ENCODE measurements at regions not wholly inside any gene's neighbourhood (a gene's known extent, or its start where the extent isn't known, plus 50 kb on each side); places are given as distances from the start of the nearest gene placed in this dataset.

GRCh38 chrX:121110536-121110935, 63.1 kb downstream of the GLUD2 start:
- no peaks in the 10 kb centered on the region for H3K36me3 Mint-ChIP-seq

DNA sequence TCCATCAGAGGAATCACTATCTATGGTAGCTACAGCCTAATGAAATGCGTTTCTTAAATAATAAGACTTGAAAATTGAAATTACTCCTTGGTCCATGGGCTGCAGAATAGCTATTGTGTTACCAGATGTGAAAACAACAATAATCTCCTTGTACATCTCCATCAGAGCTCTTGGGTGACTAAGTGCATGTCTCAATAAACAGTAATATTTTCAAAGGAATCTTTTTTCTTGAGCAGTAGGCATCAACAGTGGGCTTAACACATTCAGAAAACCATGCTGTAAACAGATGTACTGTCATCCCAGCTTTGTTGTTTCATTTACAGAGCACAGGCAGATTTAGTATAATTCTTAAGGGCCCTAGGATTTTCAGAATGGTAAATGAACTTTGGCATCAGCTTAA, 67.3 kb downstream of the GLUD2 start:
- Histone ChIP-seq H3K27ac (ENCODE audit: low read depth in 1 of 2, low read length in 2 of 2) (no peak overlapping the region), H4K20me1 (ENCODE audit: insufficient read depth, low read length) (no peaks in the 10 kb centered on the region), H3K4me3 (replicated peaks in 1 of 3; ENCODE audit: low read depth in 2 of 3, low read length in 3 of 3) (no peak overlapping the region), H2AFZ (ENCODE audit: insufficient read depth, low read depth, low read length, poor library complexity, severe bottlenecking) (no peak overlapping the region), H3K9ac (ENCODE audit: insufficient read depth, low read length, poor library complexity, severe bottlenecking) (no peak overlapping the region), H3K36me3 (replicated peaks in 1 of 2; ENCODE audit: control insufficient read depth in 1 of 2, insufficient read depth in 2 of 2, low read length in 2 of 2) (no peaks in the 10 kb centered on the region), H3K27me3 (ENCODE audit: control insufficient read depth in 2 of 2, insufficient read depth in 2 of 2, low read length in 2 of 2) (no peaks in the 10 kb centered on the region), H3K4me1 (ENCODE audit: control insufficient read depth in 1 of 2, insufficient read depth in 2 of 2, low read length in 2 of 2) (no peaks in the 10 kb centered on the region), H3K9me3 (replicated peaks in 1 of 2; ENCODE audit: control insufficient read depth in 1 of 2, insufficient read depth in 1 of 2, low read length in 2 of 2) (no peaks in the 10 kb centered on the region), H3K4me2 (replicated peaks; ENCODE audit: extremely low read depth, low read length, poor library complexity, severe bottlenecking) (no peak overlapping the region), H3K79me2 (ENCODE audit: insufficient read depth, low read length) (no peaks in the 10 kb centered on the region)
- WGBS (ENCODE audit: insufficient coverage): no CpG with 5 or more reads among the region's 1 CpG
- H3K4me1 Mint-ChIP-seq: no peaks in the 10 kb centered on the region
- DNase-seq: no peak
- H3K36me3 Mint-ChIP-seq: no peaks in the 10 kb centered on the region
- TF ChIP-seq, protein P1, sequence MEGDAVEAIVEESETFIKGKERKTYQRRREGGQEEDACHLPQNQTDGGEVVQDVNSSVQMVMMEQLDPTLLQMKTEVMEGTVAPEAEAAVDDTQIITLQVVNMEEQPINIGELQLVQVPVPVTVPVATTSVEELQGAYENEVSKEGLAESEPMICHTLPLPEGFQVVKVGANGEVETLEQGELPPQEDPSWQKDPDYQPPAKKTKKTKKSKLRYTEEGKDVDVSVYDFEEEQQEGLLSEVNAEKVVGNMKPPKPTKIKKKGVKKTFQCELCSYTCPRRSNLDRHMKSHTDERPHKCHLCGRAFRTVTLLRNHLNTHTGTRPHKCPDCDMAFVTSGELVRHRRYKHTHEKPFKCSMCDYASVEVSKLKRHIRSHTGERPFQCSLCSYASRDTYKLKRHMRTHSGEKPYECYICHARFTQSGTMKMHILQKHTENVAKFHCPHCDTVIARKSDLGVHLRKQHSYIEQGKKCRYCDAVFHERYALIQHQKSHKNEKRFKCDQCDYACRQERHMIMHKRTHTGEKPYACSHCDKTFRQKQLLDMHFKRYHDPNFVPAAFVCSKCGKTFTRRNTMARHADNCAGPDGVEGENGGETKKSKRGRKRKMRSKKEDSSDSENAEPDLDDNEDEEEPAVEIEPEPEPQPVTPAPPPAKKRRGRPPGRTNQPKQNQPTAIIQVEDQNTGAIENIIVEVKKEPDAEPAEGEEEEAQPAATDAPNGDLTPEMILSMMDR (IDR thresholded peaks at IDR 0.05): no peak
- H3K27me3 Mint-ChIP-seq (ENCODE audit: low read depth in 3 of 3): peaks cover 0 to 2% (median 0%) of the 10 kb centered on the region in 3 donors
- no peak overlapping the region for H3K27ac Mint-ChIP-seq
- intact Hi-C loops (cut with micrococcal nuclease): no loop called here
- H3K9me3 Mint-ChIP-seq: peaks cover 0 to 7% (median 3%) of the 10 kb centered on the region in 7 donors
- H3K4me3 Mint-ChIP-seq: no peak overlapping the region

More at GRCh38 chrX:121110536-121110935, 63.1 kb downstream of the GLUD2 start:
- no CpG with 5 or more reads among the region's 3 CpGs for WGBS (ENCODE audit: insufficient coverage)
- intact Hi-C loops (cut with micrococcal nuclease): no loop called here
- no peak for DNase-seq
- H3K4me2 ChIP-seq (replicated peaks; ENCODE audit: extremely low read depth, low read length, poor library complexity, severe bottlenecking): no peak overlapping the region
- H3K9ac ChIP-seq (ENCODE audit: insufficient read depth, low read length, poor library complexity, severe bottlenecking): no peak overlapping the region
- no peaks in the 10 kb centered on the region for H3K4me1 Mint-ChIP-seq
- no peaks in the 10 kb centered on the region for H3K9me3 ChIP-seq (replicated peaks in 1 of 2; ENCODE audit: control insufficient read depth in 1 of 2, insufficient read depth in 1 of 2, low read length in 2 of 2)
- peaks cover 0 to 4% (median 0%) of the 10 kb centered on the region in 3 donors for H3K27me3 Mint-ChIP-seq (ENCODE audit: low read depth in 3 of 3)
- TF ChIP-seq, protein P1 (IDR thresholded peaks at IDR 0.05): no peak
- H4K20me1 ChIP-seq (ENCODE audit: insufficient read depth, low read length): no peaks in the 10 kb centered on the region
- H3K4me1 ChIP-seq (ENCODE audit: control insufficient read depth in 1 of 2, insufficient read depth in 2 of 2, low read length in 2 of 2): no peaks in the 10 kb centered on the region
- H3K36me3 ChIP-seq (replicated peaks in 1 of 2; ENCODE audit: control insufficient read depth in 1 of 2, insufficient read depth in 2 of 2, low read length in 2 of 2): no peaks in the 10 kb centered on the region
- no peak overlapping the region for H3K27ac Mint-ChIP-seq
- peaks cover 0 to 7% (median 3%) of the 10 kb centered on the region in 7 donors for H3K9me3 Mint-ChIP-seq
- H3K27ac ChIP-seq (ENCODE audit: low read depth in 1 of 2, low read length in 2 of 2): no peak overlapping the region
- no peak overlapping the region for H2AFZ ChIP-seq (ENCODE audit: insufficient read depth, low read depth, low read length, poor library complexity, severe bottlenecking)
- no peaks in the 10 kb centered on the region for H3K79me2 ChIP-seq (ENCODE audit: insufficient read depth, low read length)
- H3K4me3 Mint-ChIP-seq: no peak overlapping the region
- no peaks in the 10 kb centered on the region for H3K27me3 ChIP-seq (ENCODE audit: control insufficient read depth in 2 of 2, insufficient read depth in 2 of 2, low read length in 2 of 2)
- no peak overlapping the region for H3K4me3 ChIP-seq (replicated peaks in 1 of 3; ENCODE audit: low read depth in 2 of 3, low read length in 3 of 3)

All from CD14-positive monocyte (primary cell).